Endothelial cell (in vitro differentiated cells): ENCODE measurements at regions not wholly inside any gene's neighbourhood (a gene's known extent, or its start where the extent isn't known, plus 50 kb on each side); places are given as distances from the start of the nearest gene placed in this dataset.

ENCODE experiments used
- DNase-seq: peaks from one replicate; pipeline ENCODE4 v3.0.0; 2021; ENCODE audit warnings: low spot score
- H3K27ac Mint-ChIP-seq: one replicate; pipeline ENCODE4 v1.8.0; 2021; ENCODE audit warnings: mixed read lengths, inconsistent platforms; ENCODE audit not compliant: unreplicated experiment
- H3K27me3 Mint-ChIP-seq: one replicate; pipeline ENCODE4 v1.8.0; 2021; ENCODE audit warnings: mild to moderate bottlenecking, moderate library complexity, mixed read lengths, inconsistent platforms; ENCODE audit not compliant: unreplicated experiment
- H3K36me3 Mint-ChIP-seq: one replicate; pipeline ENCODE4 v1.8.0; 2021; ENCODE audit warnings: mild to moderate bottlenecking, low read depth, mixed read lengths, inconsistent platforms; ENCODE audit not compliant: unreplicated experiment
- H3K4me1 Mint-ChIP-seq: one replicate; pipeline ENCODE4 v1.8.0; 2021; ENCODE audit warnings: mild to moderate bottlenecking, mixed read lengths, inconsistent platforms; ENCODE audit not compliant: unreplicated experiment
- H3K4me3 Mint-ChIP-seq: one replicate; pipeline ENCODE4 v1.8.0; 2021; ENCODE audit warnings: mild to moderate bottlenecking, mixed read lengths, inconsistent platforms; ENCODE audit not compliant: unreplicated experiment
- H3K9me3 Mint-ChIP-seq: one replicate; pipeline ENCODE4 v1.8.0; 2021; ENCODE audit warnings: mixed read lengths, inconsistent platforms; ENCODE audit not compliant: unreplicated experiment
- CTCF ChIP-seq: fragments of 200-600 bp; sonication (generic); IDR thresholded peaks from one replicate; pipeline ENCODE4 v1.5.0; 2021; ENCODE audit warnings: antibody characterized with exemption; ENCODE audit not compliant: unreplicated experiment

GRCh38 chr13:103676329-103676728 is 610.1 kb upstream of the SLC10A2 start:
- Mint-ChIP-seq H3K4me3 (no peak overlapping the region), H3K27ac (no peak overlapping the region), H3K27me3 (no peaks in the 10 kb centered on the region), H3K9me3 (no peaks in the 10 kb centered on the region), H3K36me3 (no peaks in the 10 kb centered on the region), H3K4me1 (no peaks in the 10 kb centered on the region)
- no peak for TF ChIP-seq CTCF
- DNase-seq = no peak

GRCh38 chr13:103671547-103671946 is 605.3 kb upstream of the SLC10A2 start:
- no peaks in the 10 kb centered on the region for H3K27me3 Mint-ChIP-seq
- H3K9me3 Mint-ChIP-seq = no peaks in the 10 kb centered on the region
- no peak overlapping the region for H3K4me3 Mint-ChIP-seq
- DNase-seq = no peak
- no peaks in the 10 kb centered on the region for H3K4me1 Mint-ChIP-seq
- no peaks in the 10 kb centered on the region for H3K36me3 Mint-ChIP-seq
- H3K27ac Mint-ChIP-seq = no peak overlapping the region
- TF ChIP-seq CTCF = no peak

GRCh38 chr13:103663996-103664395 is 597.8 kb upstream of the SLC10A2 start:
- no peak for DNase-seq
- Mint-ChIP-seq H3K9me3 (no peaks in the 10 kb centered on the region), H3K27ac (no peak overlapping the region), H3K4me1 (no peaks in the 10 kb centered on the region), H3K36me3 (no peaks in the 10 kb centered on the region), H3K4me3 (no peak overlapping the region), H3K27me3 (no peaks in the 10 kb centered on the region)
- TF ChIP-seq CTCF = no peak

GRCh38 chr13:103656311-103656710 is 590.1 kb upstream of the SLC10A2 start:
- H3K27ac Mint-ChIP-seq = no peak overlapping the region
- no peaks in the 10 kb centered on the region for H3K4me1 Mint-ChIP-seq
- TF ChIP-seq CTCF = no peak
- H3K9me3 Mint-ChIP-seq = no peaks in the 10 kb centered on the region
- no peaks in the 10 kb centered on the region for H3K27me3 Mint-ChIP-seq
- DNase-seq = no peak
- no peaks in the 10 kb centered on the region for H3K36me3 Mint-ChIP-seq
- H3K4me3 Mint-ChIP-seq = no peak overlapping the region

- Mint-ChIP-seq H3K27ac (no peak overlapping the region), H3K36me3 (no peaks in the 10 kb centered on the region), H3K9me3 (no peaks in the 10 kb centered on the region), H3K4me1 (no peaks in the 10 kb centered on the region), H3K27me3 (no peaks in the 10 kb centered on the region), H3K4me3 (no peak overlapping the region)
- DNase-seq = no peak
- TF ChIP-seq CTCF = no peak
Observed at GRCh38 chr13:103640606-103641005, 574.4 kb upstream of the SLC10A2 start.
